ENCODE measurements at regions not wholly inside any gene's neighbourhood (a gene's known extent, or its start where the extent isn't known, plus 50 kb on each side); places are given as distances from the start of the nearest gene placed in this dataset.

DNA sequence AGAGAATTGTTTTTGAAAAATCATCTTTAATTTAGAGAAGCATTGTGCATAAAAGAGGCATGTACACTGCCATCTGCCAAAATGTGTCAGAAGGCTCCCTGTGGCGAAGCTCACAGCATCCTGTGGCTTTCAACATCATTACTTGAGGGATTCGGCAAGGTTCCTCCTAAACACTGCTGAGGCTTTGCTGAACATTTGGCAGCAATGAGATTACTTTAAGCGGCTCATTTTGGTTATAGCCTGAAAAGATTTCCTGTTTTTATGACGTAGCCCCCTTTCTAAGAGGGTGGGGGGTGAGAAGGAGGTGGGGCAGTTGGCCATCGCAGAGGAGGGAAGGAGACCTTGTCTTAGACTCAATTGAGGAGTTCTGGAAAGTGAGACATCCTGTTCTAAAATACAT, 469.4 kb downstream of the RASEF start:
- H3K4me3 ChIP-seq (ENCODE audit: low read length): no peak overlapping the region
- H3K4me1 ChIP-seq (ENCODE audit: control insufficient read depth, insufficient read depth, low read length): peaks cover 10% of the 10 kb centered on the region
- H3K27me3 ChIP-seq (ENCODE audit: control insufficient read depth, insufficient read depth, low read length): no peaks in the 10 kb centered on the region
- no peaks in the 10 kb centered on the region for H3K36me3 ChIP-seq (ENCODE audit: control insufficient read depth, insufficient read depth, low read length)
- H3K9ac ChIP-seq (ENCODE audit: low read length): no peak overlapping the region
- no peak overlapping the region for H3K27ac ChIP-seq (ENCODE audit: low read depth, low read length)

GRCh38 chr9:82597241-82598203, 465.4 kb downstream of the RASEF start:
- H3K4me3 ChIP-seq (ENCODE audit: low read length): no peak overlapping the region
- no peak overlapping the region for H3K27ac ChIP-seq (ENCODE audit: low read depth, low read length)
- no peaks in the 10 kb centered on the region for H3K36me3 ChIP-seq (ENCODE audit: control insufficient read depth, insufficient read depth, low read length)
- H3K4me1 ChIP-seq (ENCODE audit: control insufficient read depth, insufficient read depth, low read length): peaks cover 24% of the 10 kb centered on the region
- H3K9ac ChIP-seq (ENCODE audit: low read length): no peak overlapping the region
- H3K27me3 ChIP-seq (ENCODE audit: control insufficient read depth, insufficient read depth, low read length): no peaks in the 10 kb centered on the region

GRCh38 chr9:82598241-82599039, 464.5 kb downstream of the RASEF start:
- no peaks in the 10 kb centered on the region for H3K27me3 ChIP-seq (ENCODE audit: control insufficient read depth, insufficient read depth, low read length)
- H3K27ac ChIP-seq (ENCODE audit: low read depth, low read length): no peak overlapping the region
- no peaks in the 10 kb centered on the region for H3K36me3 ChIP-seq (ENCODE audit: control insufficient read depth, insufficient read depth, low read length)
- peaks cover 24% of the 10 kb centered on the region for H3K4me1 ChIP-seq (ENCODE audit: control insufficient read depth, insufficient read depth, low read length)
- H3K9ac ChIP-seq (ENCODE audit: low read length): no peak overlapping the region
- no peak overlapping the region for H3K4me3 ChIP-seq (ENCODE audit: low read length)

DNA sequence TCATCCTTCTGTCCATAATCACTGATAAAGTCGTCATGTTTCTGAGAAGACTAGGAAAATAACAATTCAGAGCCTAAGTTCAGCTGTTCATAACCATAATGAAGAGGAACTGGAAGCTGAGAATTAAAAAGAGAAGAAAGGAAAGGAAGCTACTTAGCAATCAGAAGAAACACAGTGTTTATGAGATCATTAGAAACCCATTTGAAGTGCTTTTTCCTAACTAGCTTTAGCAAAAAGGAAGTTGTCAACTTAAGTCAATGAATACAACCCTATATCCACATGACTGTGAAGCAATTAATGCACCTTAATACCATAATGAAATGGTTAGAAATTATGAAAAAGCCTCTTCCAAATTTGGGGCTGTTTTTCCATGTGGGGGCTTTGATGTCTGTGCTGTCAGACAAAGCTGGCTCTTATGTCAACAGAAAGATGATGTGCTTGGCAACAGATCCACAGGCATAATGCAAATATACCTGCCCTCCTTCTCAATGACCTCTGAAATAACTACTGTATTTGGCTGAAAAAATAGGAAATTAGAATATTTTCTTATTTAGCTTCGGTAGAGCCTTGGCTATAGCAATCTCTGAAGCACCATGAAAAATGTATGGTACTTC, 463.5 kb downstream of the RASEF start:
- Histone ChIP-seq H3K9ac (ENCODE audit: low read length) (no peak overlapping the region), H3K4me1 (ENCODE audit: control insufficient read depth, insufficient read depth, low read length) (peaks cover 24% of the 10 kb centered on the region), H3K27me3 (ENCODE audit: control insufficient read depth, insufficient read depth, low read length) (no peaks in the 10 kb centered on the region), H3K27ac (ENCODE audit: low read depth, low read length) (no peak overlapping the region), H3K36me3 (ENCODE audit: control insufficient read depth, insufficient read depth, low read length) (no peaks in the 10 kb centered on the region), H3K4me3 (ENCODE audit: low read length) (no peak overlapping the region)

DNA sequence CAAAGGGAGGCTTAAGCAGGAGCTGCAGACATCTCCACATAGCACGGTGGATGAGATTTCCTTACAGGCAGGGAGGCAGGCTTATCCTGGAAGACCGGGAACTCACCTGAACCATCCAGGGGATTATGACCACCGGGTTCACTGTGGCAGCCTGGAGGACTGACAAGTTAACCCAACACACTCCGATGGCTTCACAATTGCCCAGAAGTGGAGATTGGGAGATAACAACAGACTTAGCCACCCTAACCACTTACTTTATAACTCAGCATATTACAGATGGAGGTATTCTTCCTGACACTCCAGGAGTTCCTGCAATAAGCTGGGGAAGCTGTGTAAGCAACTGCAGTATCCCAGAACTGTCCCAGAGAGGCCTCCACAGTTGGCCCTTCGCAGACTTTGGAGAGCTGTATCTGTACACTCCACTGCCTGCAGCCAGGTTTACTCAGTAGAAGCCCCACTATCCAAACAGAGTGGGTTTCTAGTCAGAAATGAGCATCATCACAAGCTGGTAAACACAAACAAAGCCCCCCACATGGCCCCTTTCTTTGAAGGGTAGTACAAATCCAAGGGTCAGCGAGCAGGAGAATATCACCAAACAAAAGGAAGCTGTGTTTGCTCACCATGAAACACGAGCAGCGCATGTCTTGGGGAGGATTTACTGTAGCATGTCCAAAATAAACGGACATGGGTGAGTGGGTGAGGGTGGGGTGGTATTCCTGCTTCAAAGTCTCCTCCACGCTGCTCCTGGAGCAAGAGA, 462.2 kb downstream of the RASEF start:
- Histone ChIP-seq H3K36me3 (ENCODE audit: control insufficient read depth, insufficient read depth, low read length) (no peaks in the 10 kb centered on the region), H3K4me1 (ENCODE audit: control insufficient read depth, insufficient read depth, low read length) (peaks cover 26% of the 10 kb centered on the region), H3K9ac (ENCODE audit: low read length) (no peak overlapping the region), H3K27me3 (ENCODE audit: control insufficient read depth, insufficient read depth, low read length) (no peaks in the 10 kb centered on the region), H3K27ac (ENCODE audit: low read depth, low read length) (peak overlapping the region; percentile 42), H3K4me3 (ENCODE audit: low read length) (no peak overlapping the region)

DNA sequence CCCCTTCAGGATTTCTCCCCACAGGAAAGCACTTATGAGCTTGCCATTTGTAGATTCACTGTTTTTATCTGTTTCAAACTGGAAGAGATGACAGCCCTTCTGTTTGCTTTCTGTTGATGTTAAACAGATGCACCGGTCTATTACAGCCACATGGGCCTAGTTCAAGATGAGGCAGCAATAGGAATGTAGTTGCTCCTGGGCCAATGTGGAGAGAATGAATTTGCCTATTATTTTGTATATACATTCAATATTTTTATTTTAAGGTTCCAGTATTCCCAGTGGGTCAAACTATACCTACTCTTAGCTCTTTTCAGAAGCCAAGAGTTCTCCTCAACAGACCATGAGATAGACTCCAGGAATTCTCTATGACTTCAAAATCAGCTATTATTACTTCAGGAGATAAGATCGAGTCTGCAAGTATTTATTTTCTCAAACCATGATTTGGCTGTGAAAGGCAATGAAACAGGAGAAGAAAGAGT, 461.6 kb downstream of the RASEF start:
- Histone ChIP-seq H3K4me3 (ENCODE audit: low read length) (no peak overlapping the region), H3K9ac (ENCODE audit: low read length) (no peak overlapping the region), H3K27ac (ENCODE audit: low read depth, low read length) (peak overlapping the region; percentile 42), H3K4me1 (ENCODE audit: control insufficient read depth, insufficient read depth, low read length) (peaks cover 26% of the 10 kb centered on the region), H3K27me3 (ENCODE audit: control insufficient read depth, insufficient read depth, low read length) (no peaks in the 10 kb centered on the region), H3K36me3 (ENCODE audit: control insufficient read depth, insufficient read depth, low read length) (no peaks in the 10 kb centered on the region)

- H3K27me3 ChIP-seq (ENCODE audit: control insufficient read depth, insufficient read depth, low read length): no peaks in the 10 kb centered on the region
- no peak overlapping the region for H3K4me3 ChIP-seq (ENCODE audit: low read length)
- no peak overlapping the region for H3K27ac ChIP-seq (ENCODE audit: low read depth, low read length)
- H3K36me3 ChIP-seq (ENCODE audit: control insufficient read depth, insufficient read depth, low read length): no peaks in the 10 kb centered on the region
- H3K4me1 ChIP-seq (ENCODE audit: control insufficient read depth, insufficient read depth, low read length): peaks cover 15% of the 10 kb centered on the region
- no peak overlapping the region for H3K9ac ChIP-seq (ENCODE audit: low read length)
Observed at GRCh38 chr9:82604947-82605656, 457.8 kb downstream of the RASEF start.

DNA sequence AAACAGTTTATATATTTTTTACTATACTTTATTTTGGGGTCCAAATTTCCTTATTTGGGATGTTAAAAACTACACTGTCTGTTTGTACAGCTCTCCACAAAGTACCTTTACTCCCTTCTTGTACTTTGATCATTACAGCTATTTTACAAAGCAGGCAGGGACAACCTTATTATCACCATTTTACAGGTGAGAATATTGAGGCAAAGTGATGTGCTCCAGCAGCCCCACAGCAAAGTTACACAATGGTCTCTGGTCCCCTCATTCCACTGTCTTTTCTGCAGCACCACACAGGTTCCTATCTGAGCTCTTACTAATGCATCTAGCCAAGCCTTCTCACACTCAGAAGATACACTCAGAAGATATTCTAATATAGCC, 457.3 kb downstream of the RASEF start:
- Histone ChIP-seq H3K36me3 (ENCODE audit: control insufficient read depth, insufficient read depth, low read length) (no peaks in the 10 kb centered on the region), H3K9ac (ENCODE audit: low read length) (no peak overlapping the region), H3K27ac (ENCODE audit: low read depth, low read length) (no peak overlapping the region), H3K27me3 (ENCODE audit: control insufficient read depth, insufficient read depth, low read length) (no peaks in the 10 kb centered on the region), H3K4me1 (ENCODE audit: control insufficient read depth, insufficient read depth, low read length) (peaks cover 11% of the 10 kb centered on the region), H3K4me3 (ENCODE audit: low read length) (no peak overlapping the region)

DNA sequence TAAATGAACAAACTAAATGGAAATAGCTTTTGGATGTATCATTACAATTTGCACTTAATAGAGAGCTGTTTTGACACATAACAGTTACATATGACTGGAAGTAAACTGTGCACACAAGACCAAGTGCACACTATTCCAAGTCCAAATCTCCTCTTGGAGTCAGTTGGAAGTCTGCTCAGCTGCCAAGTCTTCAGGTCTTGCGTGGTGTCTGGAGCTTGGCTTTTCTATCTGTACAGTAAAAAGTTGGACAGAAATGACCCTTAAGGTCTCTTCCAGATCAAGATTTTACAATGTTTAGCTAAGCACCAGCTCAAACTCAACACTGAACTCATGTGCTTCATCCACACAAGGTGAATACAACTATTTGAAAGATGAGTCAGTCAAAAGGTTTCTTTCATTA, 456.9 kb downstream of the RASEF start:
- Histone ChIP-seq H3K4me3 (ENCODE audit: low read length) (no peak overlapping the region), H3K36me3 (ENCODE audit: control insufficient read depth, insufficient read depth, low read length) (no peaks in the 10 kb centered on the region), H3K27me3 (ENCODE audit: control insufficient read depth, insufficient read depth, low read length) (no peaks in the 10 kb centered on the region), H3K9ac (ENCODE audit: low read length) (no peak overlapping the region), H3K27ac (ENCODE audit: low read depth, low read length) (no peak overlapping the region), H3K4me1 (ENCODE audit: control insufficient read depth, insufficient read depth, low read length) (peaks cover 7% of the 10 kb centered on the region)

- Histone ChIP-seq H3K9ac (ENCODE audit: low read length) (no peak overlapping the region), H3K4me3 (ENCODE audit: low read length) (no peak overlapping the region), H3K4me1 (ENCODE audit: control insufficient read depth, insufficient read depth, low read length) (peaks cover 2% of the 10 kb centered on the region), H3K27ac (ENCODE audit: low read depth, low read length) (no peak overlapping the region), H3K27me3 (ENCODE audit: control insufficient read depth, insufficient read depth, low read length) (no peaks in the 10 kb centered on the region), H3K36me3 (ENCODE audit: control insufficient read depth, insufficient read depth, low read length) (no peaks in the 10 kb centered on the region)
Observed at GRCh38 chr9:82606492-82607382, 456.2 kb downstream of the RASEF start.

- Histone ChIP-seq H3K27ac (ENCODE audit: low read depth, low read length) (no peak overlapping the region), H3K36me3 (ENCODE audit: control insufficient read depth, insufficient read depth, low read length) (no peaks in the 10 kb centered on the region), H3K4me3 (ENCODE audit: low read length) (no peak overlapping the region), H3K4me1 (ENCODE audit: control insufficient read depth, insufficient read depth, low read length) (peaks cover 2% of the 10 kb centered on the region), H3K9ac (ENCODE audit: low read length) (no peak overlapping the region), H3K27me3 (ENCODE audit: control insufficient read depth, insufficient read depth, low read length) (no peaks in the 10 kb centered on the region)
Observed at GRCh38 chr9:82608487-82608886, 454.5 kb downstream of the RASEF start.

All from rectal smooth muscle tissue (tissue), 1 donor.